GM19467 (cell line): ENCODE measurements at regions not wholly inside any gene's neighbourhood (a gene's known extent, or its start where the extent isn't known, plus 50 kb on each side); places are given as distances from the start of the nearest gene placed in this dataset.

Experiments
- ATAC-seq: cut with Tn5 transposase; IDR thresholded peaks from one replicate; pipeline ENCODE4 v1.9.1; 2021; ENCODE audit warnings: mild to moderate bottlenecking, moderate library complexity; ENCODE audit not compliant: unreplicated experiment

DNA sequence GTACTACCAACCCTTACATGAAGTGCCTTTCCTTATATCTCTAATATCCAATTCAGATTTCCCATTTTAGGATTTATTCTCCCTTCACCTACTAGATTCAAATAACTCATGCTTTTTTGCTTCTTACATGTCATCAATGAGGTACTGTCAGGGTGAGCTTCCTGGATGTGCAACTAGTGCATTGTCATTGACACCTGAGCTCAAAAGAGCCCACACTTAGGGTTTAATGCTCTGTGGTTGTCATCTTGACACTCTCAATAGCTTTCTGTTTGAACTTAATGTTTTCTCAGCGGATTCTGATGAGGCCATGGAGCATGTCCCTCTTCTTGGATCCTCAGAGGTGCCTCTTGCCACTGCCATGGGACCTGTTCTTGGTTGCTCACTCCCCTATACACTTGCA, 1033.3 kb upstream of the EYS start:
- no peak for ATAC-seq

DNA sequence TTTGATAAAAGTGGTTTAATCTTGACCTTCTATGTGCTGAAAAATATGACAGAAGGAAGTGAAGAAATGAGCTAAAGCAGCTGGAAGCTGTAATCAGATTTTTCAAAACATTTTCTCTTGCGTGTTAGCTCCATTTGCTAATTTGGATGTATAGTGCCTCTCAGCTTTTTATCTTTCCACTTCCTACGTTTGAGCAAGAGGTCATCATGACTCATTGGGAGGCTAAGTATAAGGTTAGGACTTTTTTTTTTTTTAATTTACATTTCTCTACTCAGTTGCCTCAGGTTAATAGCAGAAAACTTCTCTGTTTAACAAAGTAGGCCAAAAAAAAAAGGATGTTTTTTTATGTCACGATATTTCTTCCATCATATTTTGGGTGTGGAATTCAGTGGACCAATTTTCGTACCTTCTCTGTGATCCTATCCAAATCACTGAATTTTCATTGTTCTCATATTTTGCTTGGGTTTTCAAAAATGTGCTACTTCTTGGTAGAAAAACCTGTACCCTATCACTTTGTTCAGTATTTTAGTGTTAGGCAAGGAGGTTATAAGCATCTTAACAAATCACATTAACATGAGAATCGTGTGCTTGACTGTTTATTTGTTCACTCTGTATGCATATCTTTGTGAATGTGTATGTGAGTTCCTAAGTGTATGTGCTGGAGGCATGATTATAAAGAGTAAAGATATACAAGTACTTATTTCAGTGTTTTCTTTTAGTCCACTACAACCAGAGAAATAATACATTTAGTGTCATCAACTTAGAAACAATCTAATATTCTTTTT, 1028.3 kb upstream of the EYS start:
- no peak for ATAC-seq

DNA sequence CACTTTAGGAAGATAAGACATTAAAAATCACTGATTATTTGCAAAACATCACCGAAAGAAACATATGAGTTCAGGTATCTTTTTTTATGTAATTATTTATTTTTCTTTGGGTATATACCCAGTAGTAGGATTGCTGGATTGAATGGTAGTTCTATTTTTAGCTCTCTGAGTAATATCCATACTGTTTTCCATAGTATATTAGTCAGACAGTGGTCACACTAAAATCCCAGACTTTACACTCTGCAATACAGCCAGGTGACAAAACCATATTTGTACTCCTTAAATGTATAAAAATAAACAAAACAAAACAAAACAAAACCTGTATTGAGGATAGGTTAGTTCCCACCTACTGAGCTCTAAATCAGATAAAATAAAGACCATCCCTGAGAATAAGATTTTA, 1024.3 kb upstream of the EYS start:
- no peak for ATAC-seq

DNA sequence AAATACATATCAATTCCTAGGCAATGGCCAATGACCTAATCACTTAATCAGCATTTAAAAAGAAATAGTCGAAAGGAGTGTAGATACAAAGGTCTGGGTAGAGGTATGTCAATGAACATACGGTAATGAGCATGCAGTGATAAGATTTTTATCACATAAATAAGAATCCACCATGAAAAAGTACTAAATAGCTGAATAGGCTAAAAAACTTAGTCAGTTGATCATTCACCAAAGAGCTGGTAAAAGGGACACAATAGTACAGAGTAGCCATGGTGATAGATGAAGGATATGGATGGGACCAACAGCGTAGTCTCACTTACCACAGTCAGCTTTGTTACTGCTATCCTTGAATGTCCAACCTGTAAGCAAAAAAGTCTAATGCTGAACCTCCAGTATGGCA, 1018.6 kb upstream of the EYS start:
- ATAC-seq = no peak

DNA sequence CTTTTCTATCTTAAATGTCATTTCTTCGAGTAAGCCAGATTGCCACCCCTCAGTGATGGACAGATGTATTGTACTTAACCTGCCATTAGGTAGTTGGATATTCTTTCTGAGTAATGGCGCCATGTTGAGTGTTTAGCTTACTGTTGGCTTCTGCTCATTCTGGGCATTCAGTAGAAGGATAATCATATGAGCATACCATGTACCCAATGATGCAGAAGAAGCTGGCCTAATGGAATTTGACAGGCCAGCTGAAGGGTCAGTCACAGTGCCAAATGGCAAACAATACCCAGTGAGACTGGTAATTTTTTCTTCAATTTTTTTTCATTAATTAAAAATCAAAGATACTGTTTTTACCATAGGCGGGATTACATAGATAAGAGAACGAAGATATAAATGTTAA, 1010.8 kb upstream of the EYS start:
- ATAC-seq = no peak

DNA sequence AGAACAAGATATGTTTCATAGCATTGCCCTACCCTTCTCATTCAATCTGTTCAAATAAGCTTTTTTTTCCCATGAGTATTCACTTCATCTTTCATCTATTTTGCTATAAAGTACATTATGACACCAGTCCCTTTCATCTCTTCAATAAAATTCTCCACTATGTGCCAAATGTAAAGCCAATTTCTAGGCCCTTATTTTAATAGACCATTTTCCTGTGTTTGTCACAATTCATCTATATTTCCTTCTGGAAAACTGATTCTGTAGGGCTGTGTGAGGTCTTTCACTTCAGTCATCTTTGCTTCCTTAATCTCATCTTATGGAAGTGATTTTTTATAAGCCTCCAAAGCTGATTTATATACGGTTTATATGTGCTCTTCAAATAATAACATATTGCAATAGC, 992.4 kb upstream of the EYS start:
- ATAC-seq = no peak

DNA sequence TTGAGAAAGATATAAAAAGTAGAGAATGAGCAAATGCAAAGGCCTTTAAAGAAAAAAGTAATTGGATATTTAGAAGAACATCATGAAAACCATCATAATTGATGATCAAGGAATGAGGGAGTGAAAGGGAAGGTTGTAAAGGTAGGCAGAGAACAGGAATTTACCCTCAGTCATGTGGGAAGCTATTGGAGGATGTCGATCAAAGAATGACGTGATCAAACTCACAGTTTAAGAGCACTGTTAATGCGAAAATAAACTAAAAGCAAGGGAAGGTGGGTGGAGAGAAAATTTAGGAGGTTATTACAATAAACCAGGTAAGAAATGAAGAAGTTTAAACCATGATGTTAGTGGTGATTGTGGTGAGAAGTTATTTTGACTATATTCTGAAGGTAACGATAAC, 982.6 kb upstream of the EYS start:
- ATAC-seq = no peak

DNA sequence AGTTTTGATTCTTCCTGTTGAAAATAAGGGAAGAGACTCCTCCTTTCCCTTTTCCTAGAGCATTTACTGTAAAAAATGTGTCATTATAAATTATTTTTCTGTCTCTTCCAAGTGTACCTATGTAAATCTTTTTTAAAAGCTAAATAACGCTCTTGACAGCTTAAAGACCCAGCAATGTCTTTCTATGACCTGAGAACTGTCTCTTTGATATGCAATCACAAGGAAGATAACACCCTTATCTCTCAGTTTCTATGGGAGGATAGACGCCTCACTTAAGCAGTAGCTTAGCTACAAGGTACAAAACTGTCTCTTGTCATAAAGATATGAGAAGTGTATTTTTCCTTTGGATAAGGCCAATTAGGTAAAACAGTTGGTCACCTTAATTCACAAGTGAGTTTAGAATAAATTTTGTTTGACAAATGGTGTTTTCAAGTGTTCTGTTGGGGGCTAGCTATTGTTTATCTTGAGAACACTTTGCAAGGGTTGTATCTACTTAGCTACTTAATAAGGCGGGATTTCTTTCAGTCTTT, 980.6 kb upstream of the EYS start:
- ATAC-seq = no peak

DNA sequence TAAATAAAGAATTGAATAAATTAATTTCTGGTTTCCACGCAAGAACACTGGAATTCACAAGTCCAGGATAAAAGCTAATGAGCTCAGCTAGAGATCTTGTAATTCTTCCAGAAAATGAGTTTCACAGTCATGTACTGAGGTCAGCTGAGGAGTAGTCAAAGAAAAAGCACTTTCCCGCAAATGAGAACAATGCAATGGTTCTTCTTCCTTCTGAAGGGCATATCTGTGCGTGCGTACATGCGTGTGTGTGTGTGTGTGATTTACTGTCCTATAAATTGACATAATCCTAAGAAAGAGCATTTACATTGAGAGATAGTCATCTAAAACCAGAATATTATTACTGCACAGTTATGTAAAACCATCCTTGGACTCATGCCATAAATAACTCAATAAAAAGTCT, 968.9 kb upstream of the EYS start:
- ATAC-seq = no peak

DNA sequence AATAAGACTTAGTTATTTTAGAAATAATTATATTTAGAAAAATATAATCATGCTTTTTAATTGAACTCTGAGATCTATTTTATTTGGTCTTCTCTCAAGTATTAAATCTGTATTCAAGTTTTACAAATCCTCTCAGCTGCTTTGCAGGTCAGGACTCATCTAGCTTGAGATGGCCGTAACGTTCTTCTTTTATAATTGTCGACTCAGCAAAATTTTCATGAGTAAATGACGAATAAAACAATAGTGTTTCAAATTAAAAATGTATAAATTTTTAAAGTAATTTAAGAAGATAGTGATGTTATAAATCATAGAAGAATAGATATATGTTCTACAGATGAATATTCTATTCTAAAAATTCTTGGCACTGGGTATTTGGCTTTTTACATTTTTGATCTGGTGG, 957.1 kb upstream of the EYS start:
- ATAC-seq = no peak

DNA sequence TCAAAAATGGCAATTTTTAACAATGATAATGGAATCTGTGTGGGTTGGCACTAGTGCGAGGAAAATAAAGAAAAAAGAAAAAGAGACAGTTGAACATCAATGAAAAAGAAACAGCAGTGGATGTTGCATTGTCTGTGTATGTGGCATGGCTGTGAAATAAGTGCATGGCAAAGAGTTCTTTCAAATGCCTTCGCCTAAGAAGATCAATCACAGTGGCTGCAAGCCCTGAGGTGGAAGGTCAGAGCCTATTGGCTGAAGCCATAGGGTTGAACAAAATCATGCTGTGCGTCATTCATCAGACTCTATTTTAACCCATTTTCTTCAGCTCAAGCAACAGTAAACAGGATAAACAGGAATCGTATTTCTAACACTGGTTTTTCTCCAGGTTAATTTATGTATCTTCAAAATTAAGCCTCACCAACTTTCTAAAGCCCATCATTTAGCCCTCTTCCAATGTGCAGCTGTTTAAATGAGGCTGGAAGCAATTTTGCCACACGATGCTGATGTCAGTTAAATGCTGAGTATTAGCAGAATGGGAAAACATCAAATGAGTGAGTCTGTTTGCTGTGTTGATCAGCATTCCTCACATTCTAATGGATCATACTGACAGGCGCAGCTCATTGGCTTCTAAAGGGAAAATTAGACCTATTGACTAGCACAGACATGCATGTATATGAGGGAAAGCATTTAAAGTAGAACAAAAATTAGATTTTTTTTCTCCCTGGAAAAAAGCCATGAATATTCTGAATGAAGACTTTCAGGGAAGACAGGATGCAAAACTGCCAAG, 955.9 kb upstream of the EYS start:
- ATAC-seq = no peak

DNA sequence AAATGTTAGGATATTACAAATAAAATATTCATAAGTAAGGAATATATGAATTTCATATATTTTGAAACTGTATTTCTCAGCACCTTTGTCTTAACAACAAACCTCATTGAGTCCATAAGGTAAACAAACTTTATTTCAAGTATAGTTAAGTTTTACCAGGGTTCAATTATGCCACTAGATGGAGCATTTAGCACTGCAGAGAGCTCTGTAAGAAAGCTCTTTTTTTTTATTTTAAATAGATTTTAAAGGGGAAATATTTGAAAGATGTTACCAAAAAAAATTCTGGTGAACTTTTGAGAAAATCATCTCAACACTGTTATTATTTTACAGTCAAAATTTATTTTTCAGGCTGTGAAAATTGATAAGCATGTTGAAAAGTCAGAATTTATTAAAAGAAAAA, 955.2 kb upstream of the EYS start:
- ATAC-seq = no peak

DNA sequence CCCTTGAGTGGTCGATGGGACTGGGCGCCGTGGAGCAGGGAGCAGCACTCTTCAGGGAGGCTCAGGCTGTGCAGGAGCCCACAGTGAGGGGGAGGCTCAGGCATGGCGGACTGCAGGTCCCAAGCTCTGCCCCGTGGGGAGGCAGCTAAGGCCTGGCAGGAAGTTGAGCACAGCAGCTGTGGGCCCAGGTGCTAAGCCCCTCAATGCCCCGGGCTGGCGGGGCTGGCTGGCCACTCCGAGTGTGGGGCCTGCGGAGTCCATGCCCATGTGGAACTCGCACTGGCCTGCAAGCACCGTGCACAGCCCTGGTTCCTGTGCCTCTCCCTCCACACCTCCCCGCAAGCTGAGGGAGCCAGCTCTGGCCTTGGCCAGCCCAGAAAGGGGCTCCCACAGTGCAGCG, 948.4 kb upstream of the EYS start:
- ATAC-seq = no peak

DNA sequence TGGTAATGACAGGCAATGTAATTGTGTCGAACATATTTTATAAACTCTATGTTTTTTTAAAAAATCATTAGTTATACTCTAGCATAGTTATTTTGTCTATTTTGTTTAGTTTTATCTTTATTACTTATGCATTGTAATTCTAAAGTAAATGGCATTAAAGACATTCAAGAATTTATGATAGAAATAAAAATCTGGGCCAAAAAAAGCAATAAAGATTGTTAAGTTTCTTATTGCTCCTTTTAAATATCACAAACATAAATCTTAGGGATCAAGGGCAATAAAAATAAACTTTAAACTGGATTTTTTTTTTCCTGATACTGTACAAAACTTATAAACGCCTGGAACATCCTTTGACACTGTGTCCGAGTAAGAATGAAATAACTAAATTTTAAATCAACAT, 931.5 kb upstream of the EYS start:
- no peak for ATAC-seq

DNA sequence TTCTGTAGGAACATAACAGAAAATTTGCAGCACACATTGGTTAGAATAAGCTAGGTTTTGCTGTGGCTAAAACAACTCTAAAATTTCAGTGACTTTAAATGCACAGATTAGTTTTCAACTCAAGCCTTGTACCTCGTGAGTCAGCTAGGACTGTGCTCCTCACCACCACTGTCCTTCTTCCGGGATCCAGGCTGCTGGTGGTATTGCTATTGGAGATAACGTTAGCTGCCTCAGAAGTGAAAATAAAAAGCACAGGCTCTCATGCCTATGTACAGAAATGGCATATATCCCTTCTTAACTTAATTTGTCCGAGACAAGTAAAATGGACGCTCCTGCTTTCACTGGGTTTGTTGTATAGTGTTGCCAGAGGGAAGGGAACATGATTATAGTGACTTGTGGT, 931.1 kb upstream of the EYS start:
- no peak for ATAC-seq

DNA sequence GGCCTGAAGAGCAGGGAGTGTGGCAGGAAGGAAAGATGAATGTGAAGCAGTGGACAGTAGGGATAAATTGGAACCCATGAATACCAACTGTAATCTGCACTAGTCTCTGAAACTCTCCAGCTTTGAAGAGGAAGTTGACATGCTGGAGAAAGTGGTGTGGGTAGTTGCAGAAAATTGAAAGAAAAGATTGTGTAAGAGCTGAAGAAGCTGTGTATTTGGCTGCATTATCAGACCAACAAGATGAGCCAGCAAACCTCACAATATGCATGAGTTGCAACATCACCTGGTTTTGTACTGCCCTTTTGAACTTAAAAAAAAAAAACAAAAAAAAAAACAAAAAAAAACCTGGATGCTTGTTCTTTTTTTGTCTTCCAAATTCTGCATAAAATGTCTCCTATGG, 921.9 kb upstream of the EYS start:
- no peak for ATAC-seq

DNA sequence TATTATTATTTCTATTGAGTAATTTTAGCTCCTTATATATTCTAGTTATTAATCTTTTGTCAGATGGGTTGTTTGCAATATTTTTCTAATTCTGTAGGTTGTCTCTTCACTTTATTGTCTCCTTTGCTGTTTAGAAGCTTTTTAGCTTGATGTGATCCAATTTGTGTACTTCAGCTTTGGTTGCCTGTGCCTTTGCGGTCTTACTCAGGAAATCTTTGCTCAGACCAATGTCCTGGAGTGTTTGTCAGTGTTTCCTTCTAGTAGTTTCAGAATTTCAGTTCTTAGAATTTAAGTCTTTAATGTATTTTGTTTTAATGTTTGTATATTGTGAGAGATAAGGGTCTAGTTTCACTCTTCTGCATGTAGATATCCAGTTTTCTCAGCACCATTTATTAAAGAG, 916.0 kb upstream of the EYS start:
- no peak for ATAC-seq

DNA sequence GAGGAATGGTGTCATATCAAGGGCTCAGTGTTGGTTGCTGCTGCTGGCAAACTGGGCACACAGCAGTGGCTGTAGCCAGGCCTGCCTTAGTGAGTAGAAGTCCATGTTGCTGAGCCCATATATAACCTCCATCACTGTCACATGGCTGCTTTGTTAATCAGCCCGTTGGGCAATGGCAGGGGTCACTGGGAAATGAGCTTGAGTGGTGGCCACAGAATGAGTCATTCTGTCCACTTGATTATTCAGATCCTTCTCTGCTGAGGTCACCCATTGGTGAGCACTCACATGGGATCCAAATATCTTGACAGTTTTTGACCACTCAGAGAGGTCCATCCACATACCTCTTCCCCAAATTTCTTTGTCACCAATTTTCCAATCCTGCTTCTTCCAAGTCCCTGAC, 898.9 kb upstream of the EYS start:
- ATAC-seq = no peak

DNA sequence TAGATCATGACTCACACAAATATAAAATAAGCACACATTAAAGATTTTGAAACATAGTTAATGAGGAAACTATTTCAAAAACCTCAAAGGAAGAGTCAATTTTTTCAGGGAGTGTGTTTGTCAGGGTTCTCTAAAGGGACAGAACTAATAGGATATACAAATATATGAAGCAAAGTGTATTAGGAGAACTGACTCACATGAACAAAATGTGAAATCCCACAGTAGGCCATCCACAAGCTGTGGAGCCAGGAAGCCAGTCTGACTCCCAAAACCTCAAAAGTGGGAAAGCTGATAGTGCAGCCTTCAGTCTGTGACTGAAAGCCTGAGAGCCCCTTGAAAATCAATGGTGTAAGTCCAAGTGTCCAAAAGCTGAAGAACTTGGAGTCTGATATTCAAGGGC, 898.0 kb upstream of the EYS start:
- ATAC-seq = no peak

DNA sequence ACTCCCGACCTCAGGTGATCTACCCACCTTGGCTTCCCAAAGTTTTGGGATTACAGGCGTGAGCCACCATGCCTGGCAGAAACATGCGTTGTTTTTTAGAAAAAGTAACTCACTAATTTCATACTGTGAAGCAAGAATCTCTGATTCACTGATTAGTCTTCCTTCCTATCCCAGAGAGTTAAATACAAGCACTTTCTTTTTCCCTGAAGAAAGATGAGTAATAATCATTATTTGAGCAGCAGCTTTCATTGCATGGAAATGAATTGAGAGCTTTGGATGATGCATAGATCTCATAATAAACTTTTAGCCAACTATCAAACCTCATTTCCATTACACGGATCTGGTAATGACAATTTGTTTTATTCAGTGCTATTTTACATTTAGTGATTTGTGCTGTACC, 892.5 kb upstream of the EYS start:
- ATAC-seq = no peak

DNA sequence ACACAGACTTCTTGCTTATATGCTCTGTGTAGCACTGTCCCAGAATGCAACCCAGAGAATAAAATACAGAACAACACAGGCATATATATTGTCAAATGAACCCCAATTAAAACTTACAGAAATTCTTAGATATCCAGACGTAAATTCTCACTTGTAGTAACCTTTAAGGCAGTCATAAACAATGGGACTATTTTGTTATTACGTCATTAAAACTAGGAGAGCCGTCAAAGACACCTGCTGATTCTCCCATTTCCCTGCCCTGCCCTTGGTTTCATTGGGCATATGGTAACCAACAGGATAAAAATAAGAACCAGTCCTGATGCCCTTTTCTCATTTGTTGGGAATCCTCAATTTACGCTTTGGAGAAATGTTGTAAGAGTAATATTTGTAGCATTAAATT, 871.3 kb upstream of the EYS start:
- ATAC-seq = no peak

DNA sequence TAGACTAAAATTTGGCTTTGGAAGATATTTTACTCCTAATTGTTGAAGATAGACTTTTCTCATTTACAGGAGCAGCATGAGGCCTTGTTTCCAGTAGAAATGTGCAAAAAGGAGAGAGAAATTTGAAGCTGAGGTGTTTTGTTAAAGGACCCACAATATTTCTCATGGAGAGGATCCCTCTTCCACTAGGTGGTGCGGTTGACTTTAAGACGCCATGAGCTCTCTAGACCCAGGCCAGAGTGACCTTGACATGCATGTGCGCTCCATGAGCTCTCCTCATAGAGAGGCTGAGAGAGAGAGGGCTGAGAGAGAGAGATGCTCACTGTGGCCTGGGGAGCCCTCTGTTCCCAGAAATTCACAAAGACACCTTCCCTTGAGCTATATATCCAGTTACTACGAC, 861.2 kb upstream of the EYS start:
- no peak for ATAC-seq
